Activated CD8-positive, alpha-beta memory T cell treated with anti-CD3 and anti-CD28 coated beads for 1 hour (primary cell): ENCODE measurements at regions not wholly inside any gene's neighbourhood (a gene's known extent, or its start where the extent isn't known, plus 50 kb on each side); places are given as distances from the start of the nearest gene placed in this dataset.

Experiments
- DNase-seq, 2 donors: peaks; one replicate each; pipeline ENCODE4 v3.0.0-alpha.2; 2020; ENCODE audit warnings: low read depth in 1 of 2; ENCODE audit errors: extremely low read depth in 1 of 2

DNA sequence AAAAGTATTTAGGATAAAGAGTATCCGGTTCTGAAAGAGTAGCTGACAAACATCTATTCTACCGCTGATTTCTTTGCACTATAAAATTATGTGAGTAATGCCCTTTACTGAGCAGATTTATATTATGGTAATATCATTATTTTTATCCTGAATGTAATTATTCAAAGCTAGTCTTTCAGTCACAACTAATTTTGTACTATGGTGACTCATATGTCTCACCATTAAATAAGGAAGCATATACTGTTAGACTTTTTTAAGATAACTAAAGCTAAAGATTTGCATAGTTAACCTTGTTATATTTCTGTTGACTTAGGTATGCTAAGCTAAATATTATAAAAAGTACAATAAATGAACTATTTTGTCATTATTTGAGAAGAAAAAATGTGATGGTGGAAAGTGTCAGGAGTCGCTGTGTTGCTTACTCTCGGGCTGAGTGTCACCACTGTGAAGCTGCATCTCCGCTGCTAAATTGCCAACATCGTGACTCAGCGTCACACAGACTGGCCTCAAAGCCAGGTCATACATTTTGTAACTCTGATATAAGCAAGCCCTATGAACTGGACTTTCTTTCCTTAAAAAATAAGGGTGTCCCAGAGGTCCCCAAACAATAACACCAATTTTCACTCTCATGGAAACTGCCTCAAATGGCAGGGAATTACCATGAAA lies 69.1 kb upstream of the SSTR1 start:
- DNase-seq, result no peak

DNA sequence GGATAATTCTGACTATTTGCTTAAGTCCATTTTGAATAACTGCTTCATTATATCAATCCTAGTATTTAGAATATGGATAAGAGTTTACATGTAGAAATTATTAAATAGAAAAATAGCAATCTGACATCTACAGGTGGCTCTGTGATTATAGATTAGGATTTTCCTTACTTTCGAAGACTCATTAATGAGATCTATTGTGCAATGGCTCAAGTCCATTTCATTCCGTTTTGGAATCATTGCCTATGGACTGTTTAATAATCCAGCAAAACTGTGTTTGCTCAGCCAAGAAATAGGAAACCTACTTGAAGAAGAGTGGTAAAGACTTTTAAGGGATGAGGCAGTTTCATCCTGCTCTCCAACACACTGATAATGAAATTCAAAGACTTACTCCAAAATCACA lies 67.8 kb upstream of the SSTR1 start:
- DNase-seq, result no peak

DNA sequence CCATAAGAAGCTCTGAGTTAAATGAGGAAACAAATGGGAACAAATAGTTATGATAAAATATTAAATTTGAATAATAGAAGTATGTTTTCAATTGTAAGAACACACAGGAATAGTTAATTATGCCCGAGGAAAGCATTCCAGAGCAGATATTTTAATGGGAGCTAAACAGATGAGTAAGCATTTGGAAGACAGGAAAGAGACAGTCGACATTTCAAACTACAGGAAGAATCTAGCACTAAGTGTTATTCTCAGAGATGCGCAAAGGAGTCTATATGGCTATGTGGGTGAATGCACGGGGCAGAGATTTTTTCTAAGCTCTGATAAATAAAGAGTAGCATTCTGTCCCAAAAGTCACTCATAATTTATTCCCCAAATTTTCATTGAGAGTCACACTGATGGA lies 64.5 kb upstream of the SSTR1 start:
- DNase-seq, result no peak

DNA sequence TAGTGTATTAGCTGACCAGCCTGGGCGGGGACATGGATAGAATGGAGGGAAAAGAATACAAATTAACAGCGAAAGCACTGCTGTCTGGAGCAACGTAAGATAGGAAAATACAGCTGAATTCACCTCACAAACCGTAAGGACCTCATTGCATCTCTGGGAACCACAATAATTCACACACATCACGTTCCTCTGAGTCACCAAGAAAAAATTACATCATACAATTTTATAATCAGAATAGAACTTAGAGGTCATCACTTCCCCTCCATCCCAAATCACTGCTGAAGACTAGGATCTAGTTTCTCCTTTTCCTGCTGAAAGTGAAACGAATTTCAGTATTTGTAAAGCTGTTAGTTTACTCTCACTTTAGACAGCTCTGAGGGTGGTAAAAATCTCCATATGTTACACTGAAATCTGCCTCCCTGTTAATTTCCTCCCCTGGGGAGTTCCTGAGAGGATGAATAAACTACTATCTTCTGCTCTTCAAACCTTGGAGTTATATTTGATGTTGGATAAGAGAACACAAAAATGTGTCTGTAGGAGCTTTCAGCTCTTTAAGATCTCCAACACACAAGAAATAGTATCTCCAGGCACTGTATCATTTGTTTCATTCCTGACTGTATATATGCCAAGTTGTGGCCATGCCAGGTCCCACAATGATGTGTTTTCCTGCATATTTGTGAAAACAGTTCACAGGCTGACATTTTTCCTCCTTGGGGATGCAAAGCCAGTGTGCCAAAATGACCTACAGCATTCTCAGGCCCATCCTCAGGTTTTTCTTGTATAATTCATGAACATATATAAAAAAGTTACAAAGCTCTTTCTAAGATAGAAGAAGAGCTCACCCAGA lies 63.8 kb upstream of the SSTR1 start:
- DNase-seq, result no peak

DNA sequence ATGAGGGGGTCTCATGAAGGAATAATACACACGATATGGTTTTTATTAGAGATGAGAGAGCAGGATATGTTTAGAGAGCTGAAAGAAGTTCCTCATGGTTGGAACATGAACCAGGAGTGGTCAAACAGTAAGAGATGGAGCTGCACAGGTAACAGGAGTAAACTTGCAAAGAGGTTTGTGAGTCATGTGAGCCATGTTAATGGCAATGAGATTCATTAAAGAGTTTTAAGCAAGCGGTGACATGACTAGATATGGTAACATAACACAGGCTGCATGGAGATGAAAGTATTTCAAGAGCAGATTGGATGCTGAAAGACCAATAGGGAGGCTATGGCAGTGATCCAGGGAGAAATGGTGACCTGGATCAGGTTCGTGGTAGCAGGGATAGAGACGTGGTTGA lies 62.6 kb upstream of the SSTR1 start:
- no peak for DNase-seq

DNA sequence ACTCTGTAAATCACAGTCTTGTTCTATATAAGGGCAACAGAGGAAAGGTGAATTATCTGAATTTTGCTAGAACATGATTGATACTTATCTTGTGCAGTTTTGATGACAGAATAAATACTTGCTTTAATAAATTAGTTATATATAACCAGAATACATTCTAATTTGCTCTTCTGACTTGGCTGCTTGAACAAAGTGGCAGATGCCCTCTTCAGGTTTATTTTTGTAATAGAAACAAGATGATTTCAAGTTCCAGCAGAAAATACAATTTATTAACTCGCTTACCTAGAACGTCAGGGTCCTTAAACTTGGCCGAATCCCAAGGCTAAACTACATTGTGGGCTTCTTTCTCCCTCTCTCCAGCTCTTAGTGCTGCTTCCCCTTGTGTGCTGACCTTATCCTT lies 57.6 kb upstream of the SSTR1 start:
- no peak for DNase-seq
